HG02642 (cell line): ENCODE measurements at regions not wholly inside any gene's neighbourhood (a gene's known extent, or its start where the extent isn't known, plus 50 kb on each side); places are given as distances from the start of the nearest gene placed in this dataset.
A peak's percentile ranks its signal among the peaks of the same experiment; 100 is the strongest.

Source experiments
- ATAC-seq: cut with Tn5 transposase; IDR thresholded peaks from one replicate; pipeline ENCODE4 v1.9.1; 2021; ENCODE audit warnings: mild to moderate bottlenecking; ENCODE audit not compliant: unreplicated experiment, poor library complexity

DNA sequence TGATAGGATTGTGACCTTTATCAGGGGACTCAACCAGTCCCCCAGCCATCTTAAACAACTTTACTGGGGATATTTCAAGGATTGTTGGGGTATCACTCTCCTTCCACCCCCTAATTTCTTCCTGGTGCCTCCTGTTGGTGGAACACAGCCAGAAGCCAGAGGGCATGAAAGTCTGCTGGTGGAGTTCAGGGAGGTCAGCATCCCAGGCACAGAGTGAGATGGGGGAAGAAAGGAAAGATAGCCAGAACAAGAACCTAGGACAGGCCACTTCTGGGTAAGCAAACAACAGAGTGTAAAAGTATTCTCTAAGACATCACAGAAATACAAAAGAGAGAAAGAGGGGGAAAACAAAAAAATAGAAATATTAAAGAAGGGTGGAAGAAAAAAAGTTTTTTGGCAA, 101.8 kb downstream of the SPRY2 start:
- no peak for ATAC-seq

DNA sequence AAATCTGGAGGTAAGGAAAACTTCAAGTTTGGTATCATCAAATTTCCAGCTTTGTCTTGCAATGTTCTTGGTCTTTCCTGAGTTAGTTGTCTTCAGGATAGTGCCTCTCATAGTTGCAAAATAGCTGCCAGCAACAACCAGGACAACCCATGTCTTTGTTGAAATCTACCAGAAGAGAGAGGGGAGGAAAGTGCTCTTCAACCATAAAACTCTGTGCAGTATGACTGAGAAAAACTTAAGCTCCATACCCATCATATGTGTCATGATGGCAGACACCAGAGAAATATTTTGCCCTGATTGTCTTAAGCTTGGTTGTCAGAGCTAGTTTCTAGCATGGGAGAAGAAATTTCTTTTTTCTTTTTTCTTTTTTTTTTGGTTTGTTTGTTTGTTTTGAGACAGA, 103.3 kb downstream of the SPRY2 start:
- no peak for ATAC-seq

- peak; percentile 8 for ATAC-seq
Measured at GRCh38 chr13:80235967-80236302, 105.0 kb downstream of the SPRY2 start.

DNA sequence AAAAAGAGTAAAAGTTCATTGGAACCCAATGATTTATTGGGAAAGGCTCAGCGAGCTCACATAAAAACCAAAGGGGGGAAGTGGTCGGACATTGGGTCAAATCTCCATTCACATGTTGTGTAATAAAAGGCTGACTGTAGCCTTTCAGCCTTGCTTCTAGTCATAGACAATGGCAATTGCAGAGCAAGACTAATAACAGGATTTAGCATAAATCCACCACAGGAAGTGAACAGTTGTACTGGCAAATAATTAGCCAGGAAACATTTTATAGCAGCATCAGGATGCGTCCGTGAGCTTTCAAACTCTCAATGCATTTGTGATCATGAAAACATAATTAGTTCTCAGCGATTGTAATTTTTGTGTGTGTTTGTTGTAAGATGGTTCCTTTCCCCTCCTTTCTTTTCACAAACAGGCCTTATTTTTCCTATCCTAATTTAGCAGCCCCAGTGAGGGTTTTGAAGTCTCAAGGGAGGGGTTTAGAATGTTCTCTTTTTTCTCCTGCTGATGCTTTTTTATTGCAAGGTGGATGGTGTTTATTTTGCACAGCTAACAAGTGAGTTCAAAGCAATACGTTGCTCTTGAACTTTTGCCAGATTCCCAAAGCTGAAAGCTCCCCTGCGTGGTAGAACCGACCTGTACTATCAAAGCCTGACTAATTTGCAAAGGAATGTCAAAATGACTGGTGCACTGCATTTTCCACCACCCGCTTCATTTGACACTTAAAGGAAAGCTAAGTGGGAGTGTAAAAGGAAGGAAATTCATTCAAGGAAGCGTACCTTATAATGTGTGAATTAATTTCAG, 105.6 kb downstream of the SPRY2 start:
- ATAC-seq: peak; percentile 74

DNA sequence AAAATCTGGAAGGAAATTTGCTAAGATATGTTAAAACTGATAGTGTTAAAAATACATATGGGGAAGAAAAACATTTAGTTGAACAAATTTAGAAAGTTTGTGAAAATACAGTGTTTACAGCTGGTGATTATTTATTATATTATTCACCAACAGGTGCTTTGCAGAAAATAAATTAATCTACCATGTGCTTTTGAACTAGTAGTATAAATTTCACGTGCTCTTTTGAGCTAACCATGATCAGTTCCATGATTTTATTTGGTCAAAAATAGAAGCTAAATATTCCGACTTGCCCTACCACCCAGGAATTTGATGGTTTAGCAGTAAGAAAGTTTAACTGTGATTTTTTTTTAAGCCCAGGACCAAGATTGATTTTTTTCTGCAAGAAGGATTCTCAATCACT, 113.3 kb downstream of the SPRY2 start:
- no peak for ATAC-seq

DNA sequence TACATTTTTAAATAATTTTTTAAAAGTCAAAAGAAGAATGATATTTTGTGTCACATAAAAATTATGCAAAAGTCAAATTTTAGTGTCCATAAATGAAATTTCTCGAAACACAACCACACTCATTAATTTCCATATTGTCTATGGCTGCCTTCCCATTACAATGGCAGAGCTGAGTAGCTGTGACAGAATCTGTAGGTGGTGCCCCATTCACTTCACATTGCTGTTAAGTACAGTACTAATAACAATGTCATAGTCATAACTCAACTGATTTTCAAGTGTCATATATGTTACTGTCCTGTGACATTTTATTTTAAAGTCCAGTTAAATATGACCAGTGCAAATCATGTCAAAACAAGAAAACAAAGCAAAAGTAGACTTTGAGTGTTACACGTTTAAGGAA, 114.3 kb downstream of the SPRY2 start:
- ATAC-seq: no peak

DNA sequence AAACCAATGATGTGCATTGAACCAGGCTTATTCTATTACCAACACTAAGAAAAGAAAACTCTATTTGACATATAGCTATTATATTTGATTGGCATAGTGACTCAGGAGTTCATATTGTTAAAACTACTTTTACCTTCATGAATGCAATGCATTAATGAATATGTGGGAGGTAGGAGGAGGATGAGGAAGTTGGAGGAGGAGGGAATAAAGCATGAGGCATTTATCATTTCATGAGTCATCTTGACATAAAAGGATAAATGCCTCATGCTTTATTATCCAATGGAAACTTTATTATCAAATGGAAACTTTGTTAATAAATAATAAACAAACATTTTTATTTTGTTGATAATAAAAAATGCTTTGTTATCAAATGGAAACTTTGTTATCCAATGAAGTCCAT, 116.5 kb downstream of the SPRY2 start:
- ATAC-seq: no peak

DNA sequence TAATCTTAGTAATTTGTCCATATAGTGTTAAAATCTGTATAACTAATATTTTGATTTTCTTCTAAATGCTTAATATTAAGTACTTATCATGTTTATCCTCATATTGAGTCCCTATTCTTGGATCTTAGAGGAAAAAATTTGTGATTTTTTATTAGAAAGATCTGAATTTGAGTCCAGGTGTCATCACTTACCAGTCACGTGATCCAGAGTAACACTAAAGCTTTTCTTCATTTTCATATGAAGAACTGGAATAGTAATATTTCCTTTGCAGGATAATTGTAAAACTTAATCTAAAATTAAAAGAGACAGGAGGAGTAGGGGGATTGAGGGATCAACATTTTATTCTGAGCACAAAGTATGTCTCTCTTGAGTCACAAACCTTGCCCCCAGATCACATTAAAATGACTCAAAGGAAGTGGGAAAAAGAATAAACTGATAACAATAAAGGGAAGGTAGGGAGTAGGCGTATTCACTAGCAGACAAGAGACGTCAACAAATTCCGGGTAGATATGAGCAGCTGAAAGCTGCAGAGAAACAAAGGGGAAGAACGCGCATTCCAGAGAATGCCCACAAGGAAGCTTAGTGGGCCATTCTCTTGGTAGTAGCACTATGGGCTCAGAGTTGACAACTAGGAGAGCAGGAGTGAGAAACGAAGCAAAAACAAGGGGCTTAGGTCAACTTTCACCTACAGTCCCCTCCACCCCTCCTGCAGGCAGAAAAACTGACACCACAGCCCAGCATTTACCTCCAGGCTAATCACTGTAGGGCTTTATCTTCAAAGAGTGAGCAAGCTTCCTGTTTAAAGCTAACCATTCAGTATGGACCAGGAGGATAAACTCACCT, 123.1 kb downstream of the SPRY2 start:
- ATAC-seq: no peak

DNA sequence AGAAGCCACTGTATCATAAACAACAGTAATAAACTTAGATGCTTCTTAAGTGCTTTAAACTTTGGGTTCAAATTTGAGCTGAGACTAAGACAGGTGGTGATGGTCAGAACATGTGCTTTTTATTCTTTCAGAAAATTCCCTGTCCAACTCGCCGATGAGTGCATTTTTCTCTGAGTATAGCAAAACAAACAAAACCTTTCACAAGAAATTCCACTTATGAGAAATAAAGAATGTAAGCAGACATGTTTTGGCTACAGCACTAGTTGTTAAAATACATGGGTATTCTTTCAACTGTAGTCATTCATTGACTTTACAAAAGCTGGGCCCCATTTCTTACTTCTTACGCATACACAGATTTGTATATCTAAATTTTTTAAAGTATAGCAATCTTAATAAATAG, 125.6 kb downstream of the SPRY2 start:
- ATAC-seq: no peak

- ATAC-seq: no peak
Measured at GRCh38 chr13:80214521-80214991, 126.4 kb downstream of the SPRY2 start.

- no peak for ATAC-seq
Measured at GRCh38 chr13:80214050-80214449, 126.9 kb downstream of the SPRY2 start.

- no peak for ATAC-seq
Measured at GRCh38 chr13:80213201-80213600, 127.7 kb downstream of the SPRY2 start.

DNA sequence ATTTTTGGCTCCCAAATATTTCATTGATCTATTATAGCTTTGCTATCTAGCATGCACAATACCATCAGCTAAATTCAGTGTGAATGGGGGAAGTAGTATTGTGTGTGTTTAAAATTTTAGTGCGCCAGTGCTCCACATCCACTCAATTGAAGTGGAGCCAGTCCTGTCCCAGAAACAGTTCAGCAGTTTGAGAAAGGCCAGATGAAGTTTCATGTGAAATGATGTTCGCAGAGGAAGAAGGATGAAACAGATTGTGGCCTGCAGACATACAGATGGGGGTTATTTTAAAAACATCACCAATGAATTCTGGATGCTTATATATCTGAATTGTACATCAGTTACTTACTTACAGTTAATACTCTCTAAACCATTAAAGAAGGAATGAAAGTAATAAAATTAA, 129.4 kb downstream of the SPRY2 start:
- ATAC-seq: no peak

- ATAC-seq: no peak
Measured at GRCh38 chr13:80204642-80205041, 136.3 kb downstream of the SPRY2 start.

- no peak for ATAC-seq
Measured at GRCh38 chr13:80203496-80203895, 137.4 kb downstream of the SPRY2 start.

- ATAC-seq: no peak
Measured at GRCh38 chr13:80201694-80202468, 139.0 kb downstream of the SPRY2 start.

GRCh38 chr13:80199585-80200292, 141.2 kb downstream of the SPRY2 start:
- no peak for ATAC-seq

- ATAC-seq: no peak
Measured at GRCh38 chr13:80199067-80199466, 141.9 kb downstream of the SPRY2 start.

DNA sequence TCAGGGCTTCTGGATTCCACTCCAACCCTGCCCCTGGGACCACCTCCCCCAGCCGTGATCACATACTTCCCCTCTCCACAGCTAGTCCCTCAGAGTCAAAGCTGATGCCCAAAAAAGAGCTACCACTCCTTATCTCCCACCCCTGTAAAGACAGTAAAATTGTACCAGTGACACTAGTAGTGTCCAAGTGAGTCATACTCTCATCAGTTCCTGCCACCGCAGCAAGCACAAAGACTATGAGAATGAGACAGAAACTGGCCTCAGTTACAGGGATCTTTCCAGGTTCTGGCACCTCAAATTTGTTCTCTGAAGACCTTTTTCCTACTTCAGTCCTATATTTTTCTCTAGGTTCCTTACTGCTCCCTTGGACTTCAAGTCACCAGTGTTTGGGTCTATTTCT, 144.2 kb downstream of the SPRY2 start:
- no peak for ATAC-seq

DNA sequence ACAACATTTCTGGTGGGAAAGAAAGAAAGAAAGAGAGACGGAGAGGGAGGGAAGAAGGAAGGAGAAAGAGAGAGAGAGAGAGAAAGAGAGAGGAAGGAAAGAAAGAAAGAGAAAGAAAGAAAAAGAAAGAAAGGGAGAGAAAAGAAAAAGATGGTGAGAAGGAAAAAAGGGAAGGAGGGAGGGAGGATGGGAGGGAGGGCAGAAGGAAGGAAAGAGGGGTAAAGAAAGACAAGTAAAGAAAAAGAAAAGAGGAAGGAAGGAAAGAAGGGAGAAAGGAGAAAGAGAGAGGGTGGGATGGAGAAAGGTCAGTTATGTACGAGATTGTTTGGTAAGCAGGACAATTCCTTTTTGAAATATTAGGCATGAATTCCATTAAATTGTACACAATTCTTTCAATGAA, 145.3 kb downstream of the SPRY2 start:
- no peak for ATAC-seq
